ENCODE measurements at regions not wholly inside any gene's neighbourhood (a gene's known extent, or its start where the extent isn't known, plus 50 kb on each side); places are given as distances from the start of the nearest gene placed in this dataset.
"Not testable (repeated sequence)": the region's sequence is repeated elsewhere in the genome, so short reads cannot be mapped to it uniquely, and the experiment has no call there.

DNA sequence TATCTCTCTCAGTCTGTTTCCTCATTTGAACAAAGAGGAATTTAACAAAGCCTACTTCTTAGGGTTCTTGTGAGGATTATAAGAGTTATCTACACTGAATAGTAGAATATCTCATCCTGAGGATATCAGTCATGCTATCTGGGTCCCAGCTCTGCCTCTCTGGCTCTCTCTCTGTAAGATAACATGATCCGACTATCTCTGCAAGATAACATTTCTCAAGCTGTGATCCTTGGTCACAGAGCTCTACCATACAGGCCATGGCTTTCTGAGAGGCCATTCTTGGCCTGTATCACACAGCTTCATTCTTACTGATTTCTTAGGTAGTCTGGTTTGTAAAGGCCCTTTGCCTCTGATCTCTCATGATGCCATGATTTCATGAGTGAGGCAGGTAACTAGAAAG is 71.0 kb upstream of the TRABD2B start:
- Histone ChIP-seq H3K27ac (ENCODE audit: low read depth, low read length) (no peak overlapping the region), H3K36me3 (ENCODE audit: control insufficient read depth in 2 of 3, insufficient read depth in 3 of 3, low read length in 3 of 3) (no peaks in the 10 kb centered on the region), H3K4me1 (ENCODE audit: control insufficient read depth in 2 of 2, insufficient read depth in 2 of 2, low read length in 2 of 2) (no peaks in the 10 kb centered on the region), H3K4me3 (ENCODE audit: low read length) (no peak overlapping the region), H3K27me3 (ENCODE audit: control insufficient read depth in 2 of 2, insufficient read depth in 2 of 2, low read length in 2 of 2) (no peaks in the 10 kb centered on the region), H3K9me3 (ENCODE audit: control insufficient read depth in 2 of 3, low read length in 3 of 3) (no peaks in the 10 kb centered on the region)
- Mint-ChIP-seq H3K9me3 (peaks cover 0 to 4% (median 0%) of the 10 kb centered on the region in 11 donors), H3K36me3 (peaks cover 0 to 3% (median 0%) of the 10 kb centered on the region in 5 donors), H3K4me3 (no peak overlapping the region), H3K4me1 (no peaks in the 10 kb centered on the region), H3K27me3 (peaks cover 0 to 17% (median 6%) of the 10 kb centered on the region in 5 donors), H3K27ac (no peak overlapping the region)
- CTCF ChIA-PET, result no interaction called here
- DNase-seq (no peak), ATAC-seq (no peak)
- POLR2A ChIA-PET, result no interaction called here
- intact Hi-C loops (cut with micrococcal nuclease), result no loop called here

DNA sequence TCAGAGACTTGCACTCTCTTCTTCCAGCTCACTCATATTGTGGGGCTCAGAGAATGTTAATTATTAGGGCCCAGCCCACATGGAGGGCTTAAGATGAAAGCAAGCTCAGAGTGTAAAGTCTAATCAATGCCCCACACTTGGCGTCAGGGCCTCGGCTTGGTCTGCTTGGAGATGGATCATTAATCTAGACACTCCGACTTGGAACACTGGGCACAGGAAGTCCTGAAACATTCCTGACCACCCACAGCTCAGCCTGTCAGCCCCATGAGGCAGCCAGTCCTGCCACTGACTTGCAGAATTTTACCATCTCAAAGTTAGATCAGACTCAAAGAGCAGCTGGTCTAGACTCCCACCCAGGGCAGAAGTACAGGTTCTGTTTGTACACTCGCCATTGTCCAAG is 69.8 kb upstream of the TRABD2B start:
- Histone ChIP-seq H3K36me3 (ENCODE audit: control insufficient read depth in 2 of 3, insufficient read depth in 3 of 3, low read length in 3 of 3) (no peaks in the 10 kb centered on the region), H3K27ac (ENCODE audit: low read depth, low read length) (no peak overlapping the region), H3K9me3 (ENCODE audit: control insufficient read depth in 2 of 3, low read length in 3 of 3) (no peaks in the 10 kb centered on the region), H3K4me1 (ENCODE audit: control insufficient read depth in 2 of 2, insufficient read depth in 2 of 2, low read length in 2 of 2) (no peaks in the 10 kb centered on the region), H3K27me3 (ENCODE audit: control insufficient read depth in 2 of 2, insufficient read depth in 2 of 2, low read length in 2 of 2) (no peaks in the 10 kb centered on the region), H3K4me3 (ENCODE audit: low read length) (no peak overlapping the region)
- ChIA-PET POLR2A (interaction anchor here (0.6 kb wide), 1 partner anchor 313 kb away, joined by 3 read pairs; no protein-coding TSS in a partner anchor), CTCF (no interaction called here)
- no peak for ATAC-seq
- H3K4me3 Mint-ChIP-seq, result no peak overlapping the region
- H3K36me3 Mint-ChIP-seq, result no peaks in the 10 kb centered on the region
- intact Hi-C loops (cut with micrococcal nuclease), result no loop called here
- H3K4me1 Mint-ChIP-seq, result no peaks in the 10 kb centered on the region
- H3K9me3 Mint-ChIP-seq, result no peaks in the 10 kb centered on the region
- H3K27ac Mint-ChIP-seq, result no peak overlapping the region
- no peak for DNase-seq
- H3K27me3 Mint-ChIP-seq, result peaks cover 0 to 10% (median 5%) of the 10 kb centered on the region in 5 donors

DNA sequence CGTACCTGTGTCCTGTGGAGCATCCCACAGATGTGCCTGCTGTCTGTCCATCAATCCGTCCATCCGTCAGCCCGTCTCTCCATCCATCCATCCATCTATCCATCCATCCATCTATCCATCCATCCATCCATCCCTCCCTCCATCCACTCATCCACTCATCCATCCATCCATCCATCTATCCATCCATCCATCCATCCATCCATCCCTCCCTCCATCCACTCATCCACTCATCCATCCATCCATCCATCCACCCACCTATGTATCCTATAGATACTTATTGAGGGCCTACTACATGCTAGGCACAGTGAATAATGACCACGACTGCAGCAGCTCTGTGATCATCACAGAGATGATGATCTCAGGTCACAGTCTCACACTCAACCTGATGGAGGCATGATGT is 67.5 kb upstream of the TRABD2B start:
- H3K9me3 Mint-ChIP-seq; H3K27ac Mint-ChIP-seq; H3K4me1 Mint-ChIP-seq; H3K4me3 Mint-ChIP-seq; POLR2A ChIA-PET; H3K9me3 ChIP-seq (ENCODE audit: control insufficient read depth in 2 of 3, low read length in 3 of 3); CTCF ChIA-PET; DNase-seq; H3K4me1 ChIP-seq (ENCODE audit: control insufficient read depth in 2 of 2, insufficient read depth in 2 of 2, low read length in 2 of 2); H3K36me3 Mint-ChIP-seq; ATAC-seq; H3K36me3 ChIP-seq (ENCODE audit: control insufficient read depth in 2 of 3, insufficient read depth in 3 of 3, low read length in 3 of 3); H3K4me3 ChIP-seq (ENCODE audit: low read length); H3K27ac ChIP-seq (ENCODE audit: low read depth, low read length); H3K27me3 ChIP-seq (ENCODE audit: control insufficient read depth in 2 of 2, insufficient read depth in 2 of 2, low read length in 2 of 2): not testable (repeated sequence)
- intact Hi-C loops (cut with micrococcal nuclease), result loop anchor here in 1 of 2 donors (5.0 kb wide), 1 partner anchor 67 kb away; the partner anchor contains the start of gene TRABD2B
- peaks cover 0 to 10% (median 5%) of the 10 kb centered on the region in 5 donors for H3K27me3 Mint-ChIP-seq

DNA sequence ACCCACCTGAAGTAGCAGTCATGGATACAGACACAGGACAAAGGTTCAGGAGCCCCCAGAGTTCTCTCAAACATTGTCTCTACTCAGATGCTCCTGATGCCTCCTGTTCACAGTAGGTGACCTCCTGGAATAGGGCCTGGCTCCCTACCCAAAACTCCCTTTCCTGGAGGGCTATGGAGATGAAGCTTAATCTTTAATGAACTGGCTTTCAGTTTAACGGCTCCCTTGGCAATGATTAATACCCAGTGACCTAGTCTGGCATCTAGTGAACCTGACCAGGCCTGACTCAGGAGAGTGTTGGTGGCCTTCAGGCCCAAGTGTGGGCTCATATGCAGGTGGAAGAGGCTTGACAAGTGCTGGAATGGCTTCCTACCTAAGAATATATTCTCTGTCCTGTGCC is 65.2 kb upstream of the TRABD2B start:
- H3K4me3 Mint-ChIP-seq, result no peak overlapping the region
- ChIA-PET POLR2A (no interaction called here), CTCF (no interaction called here)
- no peak overlapping the region for H3K27ac Mint-ChIP-seq
- DNase-seq (no peak), ATAC-seq (no peak)
- Histone ChIP-seq H3K27me3 (ENCODE audit: control insufficient read depth in 2 of 2, insufficient read depth in 2 of 2, low read length in 2 of 2) (no peaks in the 10 kb centered on the region), H3K36me3 (ENCODE audit: control insufficient read depth in 2 of 3, insufficient read depth in 3 of 3, low read length in 3 of 3) (no peaks in the 10 kb centered on the region), H3K4me3 (ENCODE audit: low read length) (no peak overlapping the region), H3K27ac (ENCODE audit: low read depth, low read length) (no peak overlapping the region), H3K4me1 (ENCODE audit: control insufficient read depth in 2 of 2, insufficient read depth in 2 of 2, low read length in 2 of 2) (no peaks in the 10 kb centered on the region), H3K9me3 (ENCODE audit: control insufficient read depth in 2 of 3, low read length in 3 of 3) (no peaks in the 10 kb centered on the region)
- no peaks in the 10 kb centered on the region for H3K9me3 Mint-ChIP-seq
- H3K4me1 Mint-ChIP-seq, result no peaks in the 10 kb centered on the region
- H3K36me3 Mint-ChIP-seq, result no peaks in the 10 kb centered on the region
- peaks cover 0 to 10% (median 4%) of the 10 kb centered on the region in 5 donors for H3K27me3 Mint-ChIP-seq
- intact Hi-C loops (cut with micrococcal nuclease), result loop anchor here in 1 of 2 donors (5.0 kb wide), 1 partner anchor 65 kb away; the partner anchor contains the start of gene TRABD2B

DNA sequence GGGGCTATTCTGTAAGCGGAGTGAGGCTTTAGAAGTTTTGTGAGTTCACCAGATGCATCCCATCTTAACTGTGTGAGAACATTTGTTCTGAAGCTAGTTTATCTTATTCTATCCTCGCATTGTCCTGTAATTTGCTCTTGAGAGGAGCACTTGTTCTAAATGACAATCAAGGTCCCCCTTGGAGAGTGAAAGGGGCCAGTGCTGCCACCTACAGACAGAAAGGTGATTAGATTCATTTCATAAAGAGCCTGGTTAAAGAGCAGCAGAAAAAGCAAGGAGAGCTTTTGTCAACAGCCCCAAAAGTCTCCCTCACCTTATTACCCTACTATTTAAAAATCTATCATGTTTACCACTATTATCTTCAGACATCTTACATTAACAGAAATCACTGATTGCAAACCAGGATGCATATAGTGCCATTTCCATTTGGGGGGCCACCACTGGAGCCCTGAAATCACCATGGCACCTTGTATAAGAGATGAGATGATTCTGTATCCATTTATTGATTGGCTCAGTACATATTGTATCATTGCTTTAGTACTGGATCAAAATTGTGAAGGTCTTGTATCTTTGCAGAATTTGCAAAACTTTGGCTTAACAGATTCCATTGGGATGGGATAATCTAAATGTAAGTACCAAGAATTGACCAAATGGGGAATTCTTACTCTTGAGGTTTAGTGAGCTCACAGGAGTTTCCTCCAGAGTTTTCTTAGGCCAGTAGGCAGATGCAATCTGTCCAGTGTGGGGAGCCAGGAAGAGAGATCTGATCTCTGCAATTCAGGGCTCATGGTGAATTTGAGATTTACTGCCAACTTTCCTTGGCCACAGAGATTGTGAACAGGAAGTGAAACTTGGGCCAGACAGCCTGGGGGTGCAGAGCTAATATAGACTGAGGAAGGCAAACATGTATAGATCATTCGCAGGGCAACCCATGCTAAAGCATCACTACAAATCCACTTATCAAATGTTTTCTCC is 64.3 kb upstream of the TRABD2B start:
- H3K4me1 ChIP-seq (ENCODE audit: control insufficient read depth in 2 of 2, insufficient read depth in 2 of 2, low read length in 2 of 2), result no peaks in the 10 kb centered on the region
- peak; percentile 32 for ATAC-seq
- no peak overlapping the region for H3K27ac ChIP-seq (ENCODE audit: low read depth, low read length)
- no peak overlapping the region for H3K4me3 ChIP-seq (ENCODE audit: low read length)
- H3K36me3 ChIP-seq (ENCODE audit: control insufficient read depth in 2 of 3, insufficient read depth in 3 of 3, low read length in 3 of 3), result no peaks in the 10 kb centered on the region
- DNase-seq, result no peak
- no peaks in the 10 kb centered on the region for H3K9me3 ChIP-seq (ENCODE audit: control insufficient read depth in 2 of 3, low read length in 3 of 3)
- CTCF ChIA-PET, result no interaction called here
- H3K36me3 Mint-ChIP-seq, result no peaks in the 10 kb centered on the region
- POLR2A ChIA-PET, result interaction anchor here (0.6 kb wide), 1 partner anchor 47 kb away, joined by 3 read pairs; no protein-coding TSS in a partner anchor
- H3K27me3 Mint-ChIP-seq, result peaks cover 0 to 11% (median 7%) of the 10 kb centered on the region in 5 donors
- intact Hi-C loops (cut with micrococcal nuclease), result loop anchor here in 1 of 2 donors (5.0 kb wide), 1 partner anchor 64 kb away; the partner anchor contains the start of gene TRABD2B
- H3K9me3 Mint-ChIP-seq, result no peaks in the 10 kb centered on the region
- no peaks in the 10 kb centered on the region for H3K4me1 Mint-ChIP-seq
- no peaks in the 10 kb centered on the region for H3K27me3 ChIP-seq (ENCODE audit: control insufficient read depth in 2 of 2, insufficient read depth in 2 of 2, low read length in 2 of 2)
- H3K27ac Mint-ChIP-seq, result no peak overlapping the region
- H3K4me3 Mint-ChIP-seq, result no peak overlapping the region

DNA sequence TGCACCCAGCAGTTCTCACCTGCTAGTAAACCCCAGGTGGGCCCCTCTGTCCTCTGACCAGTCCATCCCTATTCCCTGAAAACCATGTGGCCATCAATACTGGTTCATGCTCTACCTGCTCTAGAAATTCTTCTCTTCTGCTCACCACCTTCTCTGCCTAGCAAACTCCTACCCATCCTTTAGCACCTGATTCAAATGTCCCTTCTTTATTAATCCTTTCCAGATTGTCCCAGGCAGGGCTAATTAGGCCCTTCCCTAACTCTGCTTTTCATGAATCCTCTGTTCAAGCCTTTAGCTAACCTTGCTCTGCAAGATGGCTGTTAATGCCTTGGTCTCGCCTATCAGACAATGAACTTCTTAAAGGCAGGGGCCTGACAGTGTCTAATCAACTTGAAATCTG is 62.1 kb upstream of the TRABD2B start:
- H3K36me3 Mint-ChIP-seq, result no peaks in the 10 kb centered on the region
- H3K27me3 Mint-ChIP-seq, result peaks cover 0 to 22% (median 15%) of the 10 kb centered on the region in 5 donors
- ChIA-PET POLR2A (no interaction called here), CTCF (no interaction called here)
- no peaks in the 10 kb centered on the region for H3K9me3 Mint-ChIP-seq
- H3K9me3 ChIP-seq (ENCODE audit: control insufficient read depth in 2 of 3, low read length in 3 of 3), result no peaks in the 10 kb centered on the region
- no peak overlapping the region for H3K27ac ChIP-seq (ENCODE audit: low read depth, low read length)
- DNase-seq (no peak), ATAC-seq (no peak)
- H3K27me3 ChIP-seq (ENCODE audit: control insufficient read depth in 2 of 2, insufficient read depth in 2 of 2, low read length in 2 of 2), result no peaks in the 10 kb centered on the region
- H3K4me3 Mint-ChIP-seq, result no peak overlapping the region
- no peaks in the 10 kb centered on the region for H3K36me3 ChIP-seq (ENCODE audit: control insufficient read depth in 2 of 3, insufficient read depth in 3 of 3, low read length in 3 of 3)
- no peaks in the 10 kb centered on the region for H3K4me1 Mint-ChIP-seq
- H3K4me1 ChIP-seq (ENCODE audit: control insufficient read depth in 2 of 2, insufficient read depth in 2 of 2, low read length in 2 of 2), result no peaks in the 10 kb centered on the region
- H3K27ac Mint-ChIP-seq, result no peak overlapping the region
- intact Hi-C loops (cut with micrococcal nuclease), result no loop called here
- H3K4me3 ChIP-seq (ENCODE audit: low read length), result no peak overlapping the region
